Osteocyte (in vitro differentiated cells): ENCODE measurements at regions not wholly inside any gene's neighbourhood (a gene's known extent, or its start where the extent isn't known, plus 50 kb on each side); places are given as distances from the start of the nearest gene placed in this dataset.

Source experiments
- DNase-seq: peaks from one replicate; pipeline ENCODE4 v3.0.0; 2021; ENCODE audit warnings: mixed read lengths; ENCODE audit not compliant: unreplicated experiment; ENCODE audit errors: extremely low spot score
- H3K27ac Mint-ChIP-seq: one replicate; pipeline ENCODE4 v1.8.0; 2021; ENCODE audit warnings: mild to moderate bottlenecking, mixed read lengths; ENCODE audit not compliant: unreplicated experiment
- H3K27me3 Mint-ChIP-seq: one replicate; pipeline ENCODE4 v1.8.0; 2021; ENCODE audit warnings: mixed read lengths; ENCODE audit not compliant: unreplicated experiment
- H3K36me3 Mint-ChIP-seq: one replicate; pipeline ENCODE4 v1.8.0; 2021; ENCODE audit warnings: mixed read lengths; ENCODE audit not compliant: unreplicated experiment
- H3K4me1 Mint-ChIP-seq: one replicate; pipeline ENCODE4 v1.8.0; 2021; ENCODE audit warnings: mixed read lengths; ENCODE audit not compliant: unreplicated experiment
- H3K4me3 Mint-ChIP-seq: one replicate; pipeline ENCODE4 v1.8.0; 2021; ENCODE audit warnings: mild to moderate bottlenecking, moderate library complexity, mixed read lengths; ENCODE audit not compliant: unreplicated experiment
- H3K9me3 Mint-ChIP-seq: one replicate; pipeline ENCODE4 v1.8.0; 2021; ENCODE audit warnings: mixed read lengths; ENCODE audit not compliant: unreplicated experiment
- CTCF ChIP-seq: fragments of 200-600 bp; sonication (generic); IDR thresholded peaks from 2 replicates; pipeline ENCODE4 v1.5.0; 2021; ENCODE audit warnings: antibody characterized with exemption, mild to moderate bottlenecking, moderate library complexity

GRCh38 chr1:56389813-56390212, 189.6 kb downstream of the PLPP3 start:
- Mint-ChIP-seq H3K4me3 (no peak overlapping the region), H3K9me3 (peaks cover 8% of the 10 kb centered on the region), H3K27ac (no peak overlapping the region), H3K4me1 (no peaks in the 10 kb centered on the region), H3K36me3 (no peaks in the 10 kb centered on the region), H3K27me3 (no peaks in the 10 kb centered on the region)
- no peak for TF ChIP-seq CTCF
- no peak for DNase-seq

DNA sequence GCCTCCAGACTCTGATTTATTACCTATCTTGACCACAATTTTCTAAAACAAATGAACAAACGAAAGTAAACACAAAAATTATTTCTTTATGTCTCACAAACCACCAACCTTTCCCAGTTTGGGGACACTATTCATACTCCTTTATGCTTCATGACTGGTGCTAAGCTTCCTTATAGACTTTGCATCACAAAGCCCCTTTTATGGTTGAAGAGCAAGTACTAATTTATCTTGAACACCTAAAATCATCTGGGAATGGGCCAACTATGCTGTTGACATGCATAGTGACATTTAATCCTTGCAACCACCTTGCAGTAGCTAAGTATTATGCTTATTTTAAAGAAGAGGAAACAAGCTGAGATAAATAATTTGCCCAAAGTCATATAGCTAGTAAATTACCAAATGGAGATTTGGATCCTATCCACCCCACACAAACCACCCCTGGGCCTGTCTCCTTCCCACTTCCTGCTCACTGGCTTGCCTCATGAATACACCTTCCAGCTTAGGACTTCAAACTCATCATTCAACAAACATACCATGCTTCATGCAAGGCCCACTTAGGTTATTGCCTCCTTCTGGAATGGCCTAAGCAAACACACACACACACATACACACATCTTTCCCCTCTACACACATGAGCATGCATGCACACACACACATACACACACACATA, 192.2 kb downstream of the PLPP3 start:
- Mint-ChIP-seq H3K27me3 (no peaks in the 10 kb centered on the region), H3K36me3 (no peaks in the 10 kb centered on the region), H3K4me3 (no peak overlapping the region), H3K4me1 (no peaks in the 10 kb centered on the region), H3K27ac (no peak overlapping the region), H3K9me3 (peaks cover 8% of the 10 kb centered on the region)
- DNase-seq, result no peak
- TF ChIP-seq CTCF, result no peak

DNA sequence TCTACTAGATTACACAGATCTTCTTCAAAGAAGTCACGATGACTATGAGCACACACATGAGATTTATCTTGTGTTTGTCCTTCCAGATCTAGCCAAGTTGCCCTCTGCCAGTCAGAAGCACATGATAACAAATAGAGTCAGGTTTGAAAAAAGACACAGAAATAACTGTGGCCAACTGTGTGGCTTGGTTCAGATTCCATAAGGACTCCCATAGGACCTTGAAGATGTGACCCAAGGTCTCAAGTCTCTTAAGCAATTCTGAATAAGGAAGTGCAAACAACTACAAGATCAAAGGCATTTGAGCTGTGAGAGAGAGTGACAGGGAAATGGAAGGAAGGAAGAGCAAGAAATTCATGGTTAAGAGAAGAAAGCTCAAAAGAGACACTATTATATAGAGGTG, 194.0 kb downstream of the PLPP3 start:
- DNase-seq, result no peak
- no peak for TF ChIP-seq CTCF
- peaks cover 8% of the 10 kb centered on the region for H3K9me3 Mint-ChIP-seq
- H3K4me3 Mint-ChIP-seq, result no peak overlapping the region
- no peaks in the 10 kb centered on the region for H3K4me1 Mint-ChIP-seq
- H3K27ac Mint-ChIP-seq, result no peak overlapping the region
- no peaks in the 10 kb centered on the region for H3K27me3 Mint-ChIP-seq
- no peaks in the 10 kb centered on the region for H3K36me3 Mint-ChIP-seq

- H3K4me3 Mint-ChIP-seq, result no peak overlapping the region
- H3K36me3 Mint-ChIP-seq, result no peaks in the 10 kb centered on the region
- DNase-seq, result no peak
- TF ChIP-seq CTCF, result no peak
- no peaks in the 10 kb centered on the region for H3K27me3 Mint-ChIP-seq
- no peaks in the 10 kb centered on the region for H3K4me1 Mint-ChIP-seq
- peaks cover 8% of the 10 kb centered on the region for H3K9me3 Mint-ChIP-seq
- H3K27ac Mint-ChIP-seq, result no peak overlapping the region
Observed at GRCh38 chr1:56382929-56383328, 196.4 kb downstream of the PLPP3 start.

DNA sequence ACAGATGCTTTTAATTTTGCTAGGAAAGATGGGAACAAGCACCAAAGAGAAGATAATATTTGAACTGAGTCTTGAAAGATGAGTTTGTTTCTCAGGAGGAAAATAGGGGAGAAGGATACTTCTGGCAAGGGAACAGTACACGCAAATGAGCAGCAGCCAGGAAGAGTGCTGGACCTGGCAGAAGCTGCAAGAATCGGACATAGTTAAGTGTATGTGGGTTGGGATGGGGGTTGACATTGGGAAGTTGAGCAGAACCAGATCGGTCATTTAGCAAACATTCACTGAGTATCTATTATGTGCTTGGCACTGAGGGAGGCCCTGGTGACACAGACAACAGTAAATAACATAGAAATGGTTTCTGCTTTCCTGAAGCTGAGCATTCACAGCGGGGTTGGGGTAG, 198.8 kb downstream of the PLPP3 start:
- Mint-ChIP-seq H3K27ac (no peak overlapping the region), H3K4me3 (no peak overlapping the region), H3K27me3 (no peaks in the 10 kb centered on the region), H3K36me3 (no peaks in the 10 kb centered on the region), H3K4me1 (peaks cover 2% of the 10 kb centered on the region), H3K9me3 (no peaks in the 10 kb centered on the region)
- TF ChIP-seq CTCF, result no peak
- DNase-seq, result no peak
